Hepatocyte (in vitro differentiated cells): ENCODE measurements at regions not wholly inside any gene's neighbourhood (a gene's known extent, or its start where the extent isn't known, plus 50 kb on each side); places are given as distances from the start of the nearest gene placed in this dataset.

Experiments
- DNase-seq: peaks from one replicate; pipeline ENCODE4 v3.0.0-alpha.2; 2016; ENCODE audit warnings: low spot score
- H2AFZ ChIP-seq: fragments of 200-600 bp; sonication (generic); 2 replicates; pipeline ENCODE4 v1.6.0; 2016; ENCODE audit warnings: antibody characterized with exemption, mild to moderate bottlenecking
- H3K27ac ChIP-seq: fragments of 200-600 bp; sonication (generic); 2 replicates; pipeline ENCODE4 v1.5.1; 2016; ENCODE audit warnings: mild to moderate bottlenecking
- H3K27me3 ChIP-seq: fragments of 200-600 bp; sonication (generic); 2 replicates; pipeline ENCODE4 v1.6.1; 2016
- H3K36me3 ChIP-seq: fragments of 200-600 bp; sonication (generic); replicated peaks from 2 replicates; pipeline ENCODE4 v1.5.1; 2016; ENCODE audit warnings: low read depth; ENCODE audit not compliant: insufficient read depth
- H3K4me1 ChIP-seq: fragments of 200-600 bp; sonication (generic); 2 replicates; pipeline ENCODE4 v1.5.1; 2016; ENCODE audit warnings: mild to moderate bottlenecking, moderate library complexity; ENCODE audit not compliant: insufficient read depth
- H3K4me2 ChIP-seq: fragments of 200-600 bp; sonication (generic); 2 replicates; pipeline ENCODE4 v1.6.0; 2016
- H3K4me3 ChIP-seq: fragments of 200-600 bp; sonication (generic); 2 replicates; pipeline ENCODE4 v1.5.1; 2016; ENCODE audit warnings: mild to moderate bottlenecking
- H3K79me2 ChIP-seq: fragments of 200-600 bp; sonication (generic); 2 replicates; pipeline ENCODE4 v1.6.0; 2017; ENCODE audit warnings: mild to moderate bottlenecking
- H3K9me2 ChIP-seq: fragments of 200-600 bp; sonication (generic); replicated peaks from 2 replicates; pipeline ENCODE4 v1.6.0; 2017; ENCODE audit warnings: mild to moderate bottlenecking; ENCODE audit not compliant: insufficient read depth
- H3K9me3 ChIP-seq: fragments of 200-600 bp; sonication (generic); 2 replicates; pipeline ENCODE4 v1.5.1; 2016; ENCODE audit warnings: low read depth, mild to moderate bottlenecking
- H4K20me1 ChIP-seq: fragments of 200-600 bp; sonication (generic); 2 replicates; pipeline ENCODE4 v1.6.0; 2016; ENCODE audit warnings: mild to moderate bottlenecking; ENCODE audit not compliant: insufficient read depth, poor library complexity, severe bottlenecking
- CTCF ChIP-seq: fragments of 200-600 bp; sonication (generic); IDR thresholded peaks from 2 replicates; pipeline ENCODE4 v1.5.1; 2016; ENCODE audit warnings: antibody characterized with exemption, mild to moderate bottlenecking; ENCODE audit not compliant: poor library complexity
- EZH2 ChIP-seq: fragments of 200-600 bp; sonication (generic); IDR thresholded peaks from 2 replicates; pipeline ENCODE4 v1.6.1; 2016; ENCODE audit warnings: antibody characterized with exemption, mild to moderate bottlenecking, borderline replicate concordance
- EZH2phosphoT487 ChIP-seq: fragments of 200-600 bp; sonication (generic); IDR thresholded peaks from one replicate; pipeline ENCODE4 v1.6.1; 2018; ENCODE audit warnings: antibody characterized with exemption, mild to moderate bottlenecking, low read depth, moderate library complexity; ENCODE audit not compliant: unreplicated experiment, severe bottlenecking
- WGBS: methylation state at CpG from one replicate; pipeline ENCODE4 v1.1.6; 2016; ENCODE audit warnings: low lambda C conversion rate; ENCODE audit errors: missing lambda C conversion rate; 5-methylcytosine and 5-hydroxymethylcytosine counted together

GRCh38 chr10:78829565-78829964, 239.2 kb upstream of the ZMIZ1 start:
- H3K36me3 ChIP-seq = no peaks in the 10 kb centered on the region
- H3K4me2 ChIP-seq = no peak overlapping the region
- H2AFZ ChIP-seq = no peak overlapping the region
- no peak for TF ChIP-seq EZH2
- 69% methylated on average over 9 of the region's 9 CpGs for WGBS
- H3K9me3 ChIP-seq = no peaks in the 10 kb centered on the region
- H3K4me3 ChIP-seq = no peak overlapping the region
- H3K79me2 ChIP-seq = no peaks in the 10 kb centered on the region
- no peaks in the 10 kb centered on the region for H3K4me1 ChIP-seq
- H4K20me1 ChIP-seq = no peaks in the 10 kb centered on the region
- H3K27me3 ChIP-seq = no peaks in the 10 kb centered on the region
- no peak overlapping the region for H3K27ac ChIP-seq
- no peaks in the 10 kb centered on the region for H3K9me2 ChIP-seq
- no peak for DNase-seq

GRCh38 chr10:78830062-78830975, 238.4 kb upstream of the ZMIZ1 start:
- H4K20me1 ChIP-seq = no peaks in the 10 kb centered on the region
- H3K9me3 ChIP-seq = no peaks in the 10 kb centered on the region
- no peak for DNase-seq
- no peak overlapping the region for H2AFZ ChIP-seq
- H3K4me2 ChIP-seq = no peak overlapping the region
- TF ChIP-seq EZH2 = no peak
- no peak for TF ChIP-seq CTCF
- TF ChIP-seq EZH2phosphoT487 = no peak
- no peaks in the 10 kb centered on the region for H3K79me2 ChIP-seq
- no peaks in the 10 kb centered on the region for H3K36me3 ChIP-seq
- no peak overlapping the region for H3K4me3 ChIP-seq
- no peaks in the 10 kb centered on the region for H3K4me1 ChIP-seq
- H3K9me2 ChIP-seq = no peaks in the 10 kb centered on the region
- 64% methylated on average over 7 of the region's 7 CpGs for WGBS
- no peaks in the 10 kb centered on the region for H3K27me3 ChIP-seq
- H3K27ac ChIP-seq = no peak overlapping the region

- WGBS = 86% methylated on average over 7 of the region's 7 CpGs
- H4K20me1 ChIP-seq = no peaks in the 10 kb centered on the region
- H3K79me2 ChIP-seq = no peaks in the 10 kb centered on the region
- no peaks in the 10 kb centered on the region for H3K9me3 ChIP-seq
- DNase-seq = no peak
- TF ChIP-seq CTCF (no peak), EZH2phosphoT487 (no peak), EZH2 (no peak)
- H3K4me1 ChIP-seq = no peaks in the 10 kb centered on the region
- H3K36me3 ChIP-seq = no peaks in the 10 kb centered on the region
- H3K4me2 ChIP-seq = no peak overlapping the region
- no peaks in the 10 kb centered on the region for H3K27me3 ChIP-seq
- H3K9me2 ChIP-seq = no peaks in the 10 kb centered on the region
- no peak overlapping the region for H2AFZ ChIP-seq
- no peak overlapping the region for H3K27ac ChIP-seq
- H3K4me3 ChIP-seq = no peak overlapping the region
Measured at GRCh38 chr10:78830976-78831375, 237.8 kb upstream of the ZMIZ1 start.

- H3K27ac ChIP-seq = no peak overlapping the region
- no peaks in the 10 kb centered on the region for H3K9me2 ChIP-seq
- no peak overlapping the region for H3K4me2 ChIP-seq
- 73% methylated on average over 8 of the region's 8 CpGs for WGBS
- no peaks in the 10 kb centered on the region for H3K79me2 ChIP-seq
- no peak overlapping the region for H2AFZ ChIP-seq
- no peaks in the 10 kb centered on the region for H3K9me3 ChIP-seq
- H3K27me3 ChIP-seq = no peaks in the 10 kb centered on the region
- no peaks in the 10 kb centered on the region for H3K4me1 ChIP-seq
- no peak for DNase-seq
- no peak for TF ChIP-seq CTCF
- no peak for TF ChIP-seq EZH2
- TF ChIP-seq EZH2phosphoT487 = no peak
- no peaks in the 10 kb centered on the region for H3K36me3 ChIP-seq
- no peak overlapping the region for H3K4me3 ChIP-seq
- H4K20me1 ChIP-seq = no peaks in the 10 kb centered on the region
Measured at GRCh38 chr10:78831461-78831860, 237.3 kb upstream of the ZMIZ1 start.
